Mesenchymal stem cell (in vitro differentiated cells and primary cell): ENCODE measurements at regions not wholly inside any gene's neighbourhood (a gene's known extent, or its start where the extent isn't known, plus 50 kb on each side); places are given as distances from the start of the nearest gene placed in this dataset.

ENCODE experiments used
- DNase-seq: peaks from one replicate; pipeline ENCODE4 v3.0.0-alpha.2; 2013
- H2AFZ ChIP-seq: one replicate; pipeline ENCODE4 v1.6.1; 2013; ENCODE audit warnings: low read depth, mild to moderate bottlenecking, control low read depth, inconsistent platforms, low read length, moderate library complexity
- H2AK5ac ChIP-seq: 2 replicates; pipeline ENCODE4 v1.6.1; 2013; ENCODE audit warnings: low read length, moderate library complexity, mild to moderate bottlenecking, inconsistent platforms; ENCODE audit not compliant: severe bottlenecking
- H2BK120ac ChIP-seq: one replicate; pipeline ENCODE4 v1.6.1; 2013; ENCODE audit warnings: low read depth, mild to moderate bottlenecking, inconsistent platforms, low read length, moderate library complexity
- H2BK12ac ChIP-seq, 2 experiments: one replicate each; pipeline ENCODE4 v1.6.1; 2013; ENCODE audit warnings: inconsistent platforms in 2 of 2, low read length in 2 of 2, mild to moderate bottlenecking in 2 of 2, moderate library complexity in 2 of 2, control low read depth in 1 of 2
- H2BK15ac ChIP-seq: one replicate; pipeline ENCODE4 v1.6.1; 2013; ENCODE audit warnings: mild to moderate bottlenecking, low read depth, inconsistent platforms; ENCODE audit not compliant: poor library complexity, severe bottlenecking
- H2BK5ac ChIP-seq: 2 replicates; pipeline ENCODE4 v1.6.1; 2013; ENCODE audit warnings: low read depth, mild to moderate bottlenecking, low read length, control low read depth, inconsistent platforms; ENCODE audit not compliant: poor library complexity, severe bottlenecking
- H3K14ac ChIP-seq, 2 experiments: one replicate each; pipeline ENCODE4 v1.6.1; 2013; ENCODE audit warnings: inconsistent platforms in 2 of 2, low read length in 2 of 2, control low read depth in 1 of 2, mild to moderate bottlenecking in 1 of 2, moderate library complexity in 1 of 2
- H3K18ac ChIP-seq, 2 experiments: one replicate each; pipeline ENCODE4 v1.6.1; 2013; ENCODE audit warnings: inconsistent platforms in 2 of 2, low read length in 2 of 2, control low read depth in 1 of 2, low read depth in 1 of 2, mild to moderate bottlenecking in 1 of 2
- H3K23ac ChIP-seq, 2 experiments: one replicate each; pipeline ENCODE4 v1.6.1; 2013; ENCODE audit warnings: inconsistent platforms in 2 of 2, low read length in 2 of 2, mild to moderate bottlenecking in 2 of 2, moderate library complexity in 2 of 2, control low read depth in 1 of 2
- H3K27ac ChIP-seq: 2 replicates; pipeline ENCODE4 v1.5.1; 2013; ENCODE audit warnings: mild to moderate bottlenecking, moderate library complexity, low read length, control low read depth, inconsistent platforms; ENCODE audit not compliant: poor library complexity, severe bottlenecking
- H3K27me3 ChIP-seq, 2 experiments: 2 replicates each; pipeline versions ENCODE4 v1.6.1 to v1.7.0; 2013; ENCODE audit warnings: low read length in 2 of 2, mild to moderate bottlenecking in 2 of 2, moderate library complexity in 2 of 2, control low read depth in 1 of 2, inconsistent platforms in 1 of 2; ENCODE audit not compliant: control insufficient read depth in 1 of 2, insufficient read depth in 1 of 2
- H3K36me3 ChIP-seq, 2 experiments: 2 replicates each; pipeline versions ENCODE4 v1.6.1 to v1.7.0; 2013; ENCODE audit warnings: low read length in 2 of 2, control low read depth in 1 of 2, inconsistent platforms in 1 of 2, low read depth in 1 of 2, mild to moderate bottlenecking in 1 of 2; ENCODE audit not compliant: insufficient read depth in 2 of 2, control insufficient read depth in 1 of 2
- H3K4ac ChIP-seq, 2 experiments: one replicate each; pipeline ENCODE4 v1.6.1; 2013; ENCODE audit warnings: inconsistent platforms in 2 of 2, low read length in 2 of 2, mild to moderate bottlenecking in 2 of 2, moderate library complexity in 2 of 2, control low read depth in 1 of 2, low read depth in 1 of 2
- H3K4me1 ChIP-seq: 2 replicates; pipeline ENCODE4 v1.6.1; 2013; ENCODE audit warnings: low read depth, low read length, control low read depth; ENCODE audit not compliant: control insufficient read depth, insufficient read depth
- H3K4me2 ChIP-seq: 2 replicates; pipeline ENCODE4 v1.6.1; 2013; ENCODE audit warnings: low read length, mild to moderate bottlenecking, inconsistent platforms; ENCODE audit not compliant: poor library complexity, severe bottlenecking
- H3K4me3 ChIP-seq, 2 experiments: 2 replicates each; pipeline versions ENCODE4 v1.5.1 to v1.7.0; 2013; ENCODE audit warnings: low read length in 2 of 2, mild to moderate bottlenecking in 2 of 2, control low read depth in 1 of 2, low read depth in 1 of 2; ENCODE audit not compliant: insufficient read depth in 1 of 2
- H3K79me1 ChIP-seq: replicated peaks from 2 replicates; pipeline ENCODE4 v1.6.1; 2013; ENCODE audit warnings: mild to moderate bottlenecking, control low read depth, low read length, inconsistent platforms; ENCODE audit not compliant: poor library complexity, severe bottlenecking
- H3K9ac ChIP-seq: 2 replicates; pipeline ENCODE4 v1.7.0; 2013; ENCODE audit warnings: mild to moderate bottlenecking, low read length, moderate library complexity
- H3K9me3 ChIP-seq: 2 replicates; pipeline ENCODE4 v1.7.0; 2013; ENCODE audit warnings: mild to moderate bottlenecking, low read length; ENCODE audit not compliant: control insufficient read depth
- H4K8ac ChIP-seq: one replicate; pipeline ENCODE4 v1.6.1; 2013; ENCODE audit warnings: inconsistent platforms, mild to moderate bottlenecking, low read length, moderate library complexity
- H4K91ac ChIP-seq: one replicate; pipeline ENCODE4 v1.6.1; 2013; ENCODE audit warnings: mild to moderate bottlenecking, low read length, inconsistent platforms
- WGBS: methylation state at CpG from one replicate; pipeline ENCODE4 v1.1.7; 2013; ENCODE audit warnings: mixed read lengths; 5-methylcytosine and 5-hydroxymethylcytosine counted together

GRCh38 chr7:153641199-153641598 is 411.0 kb upstream of the DPP6 start:
- Histone ChIP-seq H3K27me3 (no peaks in the 10 kb centered on the region), H3K9ac (no peak overlapping the region), H2BK120ac (no peak overlapping the region), H2AK5ac (no peak overlapping the region), H4K8ac (no peak overlapping the region), H3K4me2 (no peak overlapping the region), H3K27ac (no peak overlapping the region), H2BK15ac (no peak overlapping the region), H3K14ac (no peak overlapping the region), H3K18ac (no peak overlapping the region), H3K23ac (no peak overlapping the region), H3K4me1 (no peaks in the 10 kb centered on the region), H3K36me3 (no peaks in the 10 kb centered on the region), H3K4ac (no peak overlapping the region), H3K4me3 (no peak overlapping the region), H4K91ac (no peak overlapping the region), H2AFZ (no peak overlapping the region), H3K9me3 (peaks cover 45% of the 10 kb centered on the region), H3K79me1 (no peaks in the 10 kb centered on the region), H2BK5ac (no peak overlapping the region), H2BK12ac (no peak overlapping the region)
- DNase-seq = no peak
- WGBS = 34% methylated on average over 3 of the region's 4 CpGs

- no peak overlapping the region for H2AK5ac ChIP-seq
- DNase-seq = no peak
- no peak overlapping the region for H4K8ac ChIP-seq
- H3K79me1 ChIP-seq = no peaks in the 10 kb centered on the region
- no peak overlapping the region for H4K91ac ChIP-seq
- H2AFZ ChIP-seq = no peak overlapping the region
- no peaks in the 10 kb centered on the region for H3K4me1 ChIP-seq
- H3K27me3 ChIP-seq = no peaks in the 10 kb centered on the region
- H3K4me2 ChIP-seq = no peak overlapping the region
- no peak overlapping the region for H3K4ac ChIP-seq
- no peaks in the 10 kb centered on the region for H3K36me3 ChIP-seq
- H3K18ac ChIP-seq = no peak overlapping the region
- no peak overlapping the region for H3K23ac ChIP-seq
- no peak overlapping the region for H3K9ac ChIP-seq
- no peak overlapping the region for H3K4me3 ChIP-seq
- H3K14ac ChIP-seq = no peak overlapping the region
- H3K9me3 ChIP-seq = peaks cover 42% of the 10 kb centered on the region
- H3K27ac ChIP-seq = no peak overlapping the region
- no peak overlapping the region for H2BK120ac ChIP-seq
- no peak overlapping the region for H2BK15ac ChIP-seq
- no peak overlapping the region for H2BK12ac ChIP-seq
- H2BK5ac ChIP-seq = no peak overlapping the region
Observed at GRCh38 chr7:153642989-153643388, 409.2 kb upstream of the DPP6 start.

- H3K27ac ChIP-seq = no peak overlapping the region
- no peak overlapping the region for H3K9ac ChIP-seq
- H2AFZ ChIP-seq = no peak overlapping the region
- H3K27me3 ChIP-seq = no peaks in the 10 kb centered on the region
- no peak overlapping the region for H3K4me3 ChIP-seq
- H3K4ac ChIP-seq = no peak overlapping the region
- no peak overlapping the region for H2BK15ac ChIP-seq
- H3K4me1 ChIP-seq = no peaks in the 10 kb centered on the region
- no peak overlapping the region for H2BK12ac ChIP-seq
- no peak overlapping the region for H2BK5ac ChIP-seq
- peaks cover 33% of the 10 kb centered on the region for H3K9me3 ChIP-seq
- no peak overlapping the region for H3K23ac ChIP-seq
- WGBS = 47% methylated on average over 5 of the region's 7 CpGs
- no peak overlapping the region for H2AK5ac ChIP-seq
- H3K14ac ChIP-seq = no peak overlapping the region
- H3K18ac ChIP-seq = no peak overlapping the region
- H3K4me2 ChIP-seq = peak overlapping the region; percentile 27
- H4K8ac ChIP-seq = no peak overlapping the region
- no peaks in the 10 kb centered on the region for H3K36me3 ChIP-seq
- no peak for DNase-seq
- H3K79me1 ChIP-seq = no peaks in the 10 kb centered on the region
- no peak overlapping the region for H4K91ac ChIP-seq
- H2BK120ac ChIP-seq = no peak overlapping the region
Observed at GRCh38 chr7:153657182-153657800, 394.9 kb upstream of the DPP6 start.

- WGBS = 14% methylated on average over 1 of the region's 3 CpGs
- no peak overlapping the region for H3K18ac ChIP-seq
- no peak overlapping the region for H2AFZ ChIP-seq
Observed at GRCh38 chr7:153675131-153675530, 377.1 kb upstream of the DPP6 start.

More at GRCh38 chr7:153675131-153675530, 377.1 kb upstream of the DPP6 start:
- Histone ChIP-seq H3K9ac (no peak overlapping the region), H3K79me1 (no peaks in the 10 kb centered on the region), H3K4me1 (no peaks in the 10 kb centered on the region), H3K14ac (no peak overlapping the region), H3K4ac (no peak overlapping the region), H3K27ac (no peak overlapping the region), H3K23ac (no peak overlapping the region), H3K36me3 (no peaks in the 10 kb centered on the region), H3K4me3 (no peak overlapping the region), H2AK5ac (no peak overlapping the region), H3K9me3 (peaks cover 8% of the 10 kb centered on the region), H2BK120ac (no peak overlapping the region), H4K8ac (no peak overlapping the region), H4K91ac (no peak overlapping the region), H3K27me3 (no peaks in the 10 kb centered on the region), H2BK5ac (no peak overlapping the region), H3K4me2 (no peak overlapping the region), H2BK12ac (no peak overlapping the region), H2BK15ac (no peak overlapping the region)
- DNase-seq = no peak
